ENCODE measurements at regions not wholly inside any gene's neighbourhood (a gene's known extent, or its start where the extent isn't known, plus 50 kb on each side); places are given as distances from the start of the nearest gene placed in this dataset.
A peak's percentile ranks its signal among the peaks of the same experiment; 100 is the strongest.
"Not testable (repeated sequence)": the region's sequence is repeated elsewhere in the genome, so short reads cannot be mapped to it uniquely, and the experiment has no call there.

DNA sequence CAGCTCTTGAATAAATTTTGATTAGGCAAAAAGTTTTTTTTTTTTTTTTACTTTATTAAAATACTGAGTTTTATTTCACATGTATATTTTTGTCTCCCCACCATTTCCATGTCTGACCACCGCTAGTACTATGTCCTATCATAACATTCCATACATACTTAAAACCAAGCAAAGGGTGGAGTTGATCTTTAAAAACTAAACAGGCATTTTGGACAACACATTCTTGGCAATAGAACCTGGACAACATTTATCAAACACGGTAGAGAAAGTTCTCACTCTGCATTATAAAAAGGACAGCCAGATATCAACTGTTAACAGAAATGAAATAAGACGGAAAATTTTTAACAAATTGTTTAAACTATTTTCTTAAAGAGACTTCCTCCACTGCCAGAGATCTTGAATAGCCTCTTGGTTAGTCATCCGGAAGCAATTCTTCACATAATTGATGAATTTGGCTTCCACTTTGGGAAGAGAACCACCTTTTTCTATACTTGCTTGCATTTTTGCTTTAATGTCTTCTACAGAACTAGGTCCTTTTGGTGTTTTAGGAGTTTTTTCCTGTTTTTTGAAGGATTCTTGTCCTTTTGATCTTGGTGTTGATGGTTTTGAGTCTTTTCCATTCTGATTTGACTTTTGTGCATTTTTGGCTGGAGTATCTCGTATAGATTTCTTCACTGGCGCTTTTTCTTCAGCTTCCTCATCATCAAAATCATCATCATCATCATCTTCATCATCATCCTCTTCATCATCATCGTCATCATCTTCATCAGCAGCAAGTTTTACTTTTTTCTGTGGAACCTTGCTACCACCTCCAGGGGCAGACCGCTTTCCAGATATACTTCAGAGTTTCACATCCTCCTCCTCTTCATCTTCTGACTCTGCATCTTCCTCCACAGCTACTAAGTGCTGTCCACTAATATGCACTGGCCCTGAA, 58.7 kb downstream of the POU5F2 start:
- Mint-ChIP-seq H3K36me3 (ENCODE audit: low read depth) (peaks cover 13% of the 10 kb centered on the region), H3K4me1 (ENCODE audit: low read depth) (peaks cover 43% of the 10 kb centered on the region), H3K4me3 (peak overlapping the region; percentile 75), H3K27ac (peak overlapping the region; percentile 62)
- DNase-seq, result peak; percentile 41
- not testable (repeated sequence) for H3K27me3 Mint-ChIP-seq (ENCODE audit: insufficient read depth); H3K9me3 Mint-ChIP-seq

DNA sequence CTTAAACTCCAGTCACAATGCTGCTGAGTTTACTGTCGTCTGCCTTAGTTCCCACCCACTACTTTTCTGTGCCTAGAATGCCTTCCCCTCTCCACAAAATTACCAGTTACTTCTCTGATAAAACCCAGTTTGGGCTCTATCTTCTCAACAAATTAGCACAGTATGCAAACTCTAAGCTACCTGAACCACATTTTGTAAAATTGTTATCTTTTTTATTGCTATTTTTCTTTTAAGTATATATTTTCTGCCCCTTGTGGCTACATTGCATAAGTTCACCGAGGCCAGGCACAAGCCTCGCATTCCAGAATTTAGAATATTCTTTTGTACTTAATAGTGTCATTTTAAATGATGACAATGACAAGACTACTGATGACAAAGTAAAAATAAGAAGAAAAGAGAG, 60.0 kb downstream of the POU5F2 start:
- H3K4me3 Mint-ChIP-seq, result no peak overlapping the region
- TF ChIP-seq, protein P1, sequence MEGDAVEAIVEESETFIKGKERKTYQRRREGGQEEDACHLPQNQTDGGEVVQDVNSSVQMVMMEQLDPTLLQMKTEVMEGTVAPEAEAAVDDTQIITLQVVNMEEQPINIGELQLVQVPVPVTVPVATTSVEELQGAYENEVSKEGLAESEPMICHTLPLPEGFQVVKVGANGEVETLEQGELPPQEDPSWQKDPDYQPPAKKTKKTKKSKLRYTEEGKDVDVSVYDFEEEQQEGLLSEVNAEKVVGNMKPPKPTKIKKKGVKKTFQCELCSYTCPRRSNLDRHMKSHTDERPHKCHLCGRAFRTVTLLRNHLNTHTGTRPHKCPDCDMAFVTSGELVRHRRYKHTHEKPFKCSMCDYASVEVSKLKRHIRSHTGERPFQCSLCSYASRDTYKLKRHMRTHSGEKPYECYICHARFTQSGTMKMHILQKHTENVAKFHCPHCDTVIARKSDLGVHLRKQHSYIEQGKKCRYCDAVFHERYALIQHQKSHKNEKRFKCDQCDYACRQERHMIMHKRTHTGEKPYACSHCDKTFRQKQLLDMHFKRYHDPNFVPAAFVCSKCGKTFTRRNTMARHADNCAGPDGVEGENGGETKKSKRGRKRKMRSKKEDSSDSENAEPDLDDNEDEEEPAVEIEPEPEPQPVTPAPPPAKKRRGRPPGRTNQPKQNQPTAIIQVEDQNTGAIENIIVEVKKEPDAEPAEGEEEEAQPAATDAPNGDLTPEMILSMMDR (IDR thresholded peaks at IDR 0.05), result peak; percentile 72
- peaks cover 55% of the 10 kb centered on the region for H3K4me1 Mint-ChIP-seq (ENCODE audit: low read depth)
- no peak for DNase-seq
- no peaks in the 10 kb centered on the region; the same call in none of the 2 replicates for H3K27me3 Mint-ChIP-seq (ENCODE audit: insufficient read depth)
- peaks cover 3% of the 10 kb centered on the region; the same call in 1 of the 2 replicates for H3K9me3 Mint-ChIP-seq
- H3K36me3 Mint-ChIP-seq (ENCODE audit: low read depth), result peaks cover 7% of the 10 kb centered on the region
- no peak overlapping the region for H3K27ac Mint-ChIP-seq

- peak; percentile 91 for DNase-seq
- Mint-ChIP-seq H3K36me3 (ENCODE audit: low read depth) (no peaks in the 10 kb centered on the region), H3K27ac (peak overlapping the region; percentile 26; the same call in 1 of the 2 replicates), H3K9me3 (no peaks in the 10 kb centered on the region), H3K4me1 (ENCODE audit: low read depth) (peaks cover 55% of the 10 kb centered on the region), H3K4me3 (peak overlapping the region; percentile 47), H3K27me3 (ENCODE audit: insufficient read depth) (no peaks in the 10 kb centered on the region; the same call in 1 of the 2 replicates)
- TF ChIP-seq, protein P1 (IDR thresholded peaks at IDR 0.05), result no peak
Measured at GRCh38 chr5:93677359-93677891, 64.0 kb downstream of the POU5F2 start.

DNA sequence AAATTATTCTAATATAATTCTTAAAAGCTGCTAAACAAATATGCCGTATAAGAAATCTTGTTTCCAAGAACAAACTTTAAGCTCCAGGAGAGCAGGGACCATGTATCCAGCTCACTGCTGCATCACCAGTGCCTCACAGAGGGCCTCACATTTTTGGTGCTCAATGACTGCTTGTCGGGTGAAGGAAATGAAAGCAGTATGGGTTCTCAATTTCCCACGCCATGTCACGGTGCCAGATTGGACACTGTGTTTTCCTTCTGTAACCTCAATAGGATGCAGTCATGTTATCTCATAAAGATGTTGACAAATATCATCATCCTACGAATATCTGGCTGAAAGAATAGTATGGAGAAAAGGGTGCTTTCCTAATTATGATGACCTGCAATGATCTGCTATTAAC, 64.7 kb downstream of the POU5F2 start:
- H3K36me3 Mint-ChIP-seq (ENCODE audit: low read depth), result no peaks in the 10 kb centered on the region
- TF ChIP-seq, protein P1 (IDR thresholded peaks at IDR 0.05), result no peak
- no peaks in the 10 kb centered on the region; the same call in 1 of the 2 replicates for H3K27me3 Mint-ChIP-seq (ENCODE audit: insufficient read depth)
- peaks cover 48% of the 10 kb centered on the region for H3K4me1 Mint-ChIP-seq (ENCODE audit: low read depth)
- no peak for DNase-seq
- H3K4me3 Mint-ChIP-seq, result peak overlapping the region; percentile 47; the same call in 1 of the 2 replicates
- no peaks in the 10 kb centered on the region for H3K9me3 Mint-ChIP-seq
- H3K27ac Mint-ChIP-seq, result no peak overlapping the region

- H3K27ac Mint-ChIP-seq, result no peak overlapping the region
- TF ChIP-seq, protein P1 (IDR thresholded peaks at IDR 0.05), result no peak
- H3K27me3 Mint-ChIP-seq (ENCODE audit: insufficient read depth), result no peaks in the 10 kb centered on the region; the same call in 1 of the 2 replicates
- no peak overlapping the region for H3K4me3 Mint-ChIP-seq
- no peak for DNase-seq
- peaks cover 41% of the 10 kb centered on the region for H3K4me1 Mint-ChIP-seq (ENCODE audit: low read depth)
- H3K9me3 Mint-ChIP-seq, result no peaks in the 10 kb centered on the region
- H3K36me3 Mint-ChIP-seq (ENCODE audit: low read depth), result no peaks in the 10 kb centered on the region
Measured at GRCh38 chr5:93675460-93676450, 65.6 kb downstream of the POU5F2 start.
